ENCODE measurements at regions not wholly inside any gene's neighbourhood (a gene's known extent, or its start where the extent isn't known, plus 50 kb on each side); places are given as distances from the start of the nearest gene placed in this dataset.

GRCh38 chr11:94708176-94708575, 60.0 kb upstream of the AMOTL1 start:
- no peak overlapping the region for H3K4me3 ChIP-seq (ENCODE audit: control insufficient read depth, low read depth, low read length)
- TF ChIP-seq CTCF (conservative IDR thresholded peaks at IDR 0.05; ENCODE audit: control insufficient read depth, insufficient read depth, low read depth, low read length) = no peak
- no peak for DNase-seq (ENCODE audit: low read depth)

GRCh38 chr11:94708642-94709041, 59.5 kb upstream of the AMOTL1 start:
- H3K4me3 ChIP-seq (ENCODE audit: control insufficient read depth, low read depth, low read length) = no peak overlapping the region
- TF ChIP-seq CTCF (conservative IDR thresholded peaks at IDR 0.05; ENCODE audit: control insufficient read depth, insufficient read depth, low read depth, low read length) = no peak
- DNase-seq (ENCODE audit: low read depth) = no peak

GRCh38 chr11:94715225-94715624, 52.9 kb upstream of the AMOTL1 start:
- no peak for TF ChIP-seq CTCF (conservative IDR thresholded peaks at IDR 0.05; ENCODE audit: control insufficient read depth, insufficient read depth, low read depth, low read length)
- H3K4me3 ChIP-seq (ENCODE audit: control insufficient read depth, low read depth, low read length) = no peak overlapping the region
- DNase-seq (ENCODE audit: low read depth) = no peak

GRCh38 chr11:94717667-94718066, 50.5 kb upstream of the AMOTL1 start:
- H3K4me3 ChIP-seq (ENCODE audit: control insufficient read depth, low read depth, low read length) = no peak overlapping the region
- DNase-seq (ENCODE audit: low read depth) = no peak
- no peak for TF ChIP-seq CTCF (conservative IDR thresholded peaks at IDR 0.05; ENCODE audit: control insufficient read depth, insufficient read depth, low read depth, low read length)
